ENCODE measurements at regions not wholly inside any gene's neighbourhood (a gene's known extent, or its start where the extent isn't known, plus 50 kb on each side); places are given as distances from the start of the nearest gene placed in this dataset.
A peak's percentile ranks its signal among the peaks of the same experiment; 100 is the strongest.
"Not testable (repeated sequence)": the region's sequence is repeated elsewhere in the genome, so short reads cannot be mapped to it uniquely, and the experiment has no call there.

DNA sequence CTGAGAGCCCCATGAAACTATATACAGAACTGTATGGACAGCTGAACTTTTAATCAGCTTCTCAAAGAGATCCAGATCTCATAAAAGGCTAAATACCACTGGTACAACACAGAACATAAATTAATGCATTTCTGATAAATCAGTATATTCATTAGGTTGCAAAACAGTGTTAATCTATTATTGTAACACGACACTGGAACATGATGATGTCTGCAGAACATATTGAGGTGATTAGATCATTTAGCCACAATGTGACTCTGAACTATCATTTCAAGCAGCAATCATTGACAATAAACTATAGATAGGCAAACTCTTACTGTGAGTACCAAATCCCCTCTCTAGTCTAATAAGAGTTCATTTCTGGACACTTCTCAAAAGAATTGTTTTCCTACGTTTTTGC, 50.3 kb downstream of the GASK1B start:
- no peak for DNase-seq

DNA sequence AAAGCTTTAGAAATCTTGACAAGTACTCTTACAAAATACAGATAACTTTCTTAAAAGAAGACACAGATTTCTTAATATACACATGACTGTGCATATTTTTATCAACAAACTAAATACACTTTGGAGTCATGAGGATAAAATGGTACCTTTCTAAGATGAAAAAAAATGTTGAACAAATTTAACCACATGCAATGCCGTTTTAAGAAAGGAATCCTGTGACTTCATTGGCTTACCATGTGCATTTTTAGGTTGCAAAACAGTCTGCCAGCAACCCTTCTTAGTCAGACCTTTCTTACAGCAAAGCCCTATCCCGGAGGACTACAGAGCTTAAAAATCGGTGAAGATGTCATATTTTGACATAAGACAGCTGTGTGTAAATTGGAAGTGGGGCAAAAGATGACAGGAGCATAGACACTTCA, 51.7 kb downstream of the GASK1B start:
- peak; percentile 5 for DNase-seq

DNA sequence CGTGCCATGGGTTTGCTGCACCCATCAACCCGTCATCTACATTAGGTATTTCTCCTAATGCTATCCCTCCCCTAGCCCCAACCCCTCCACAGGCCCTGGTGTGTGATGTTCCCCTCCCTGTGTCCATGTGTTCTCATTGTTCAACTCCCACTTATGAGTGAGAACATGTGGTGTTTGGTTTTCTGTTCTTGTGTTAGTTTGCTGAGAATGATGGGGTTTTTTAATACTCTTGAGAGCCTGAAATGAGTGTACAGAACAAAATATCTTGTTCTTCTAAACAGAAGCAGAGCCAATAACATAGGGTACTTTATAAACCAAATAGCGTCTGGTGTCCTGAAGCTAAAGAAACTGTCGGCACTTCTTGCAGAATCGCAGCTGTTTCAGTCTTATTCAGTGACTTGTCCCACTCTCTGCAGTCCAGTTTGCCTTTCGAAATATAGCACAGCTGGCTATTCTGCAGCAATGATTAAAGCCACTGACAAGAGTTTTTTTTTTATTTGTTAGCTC, 52.1 kb downstream of the GASK1B start:
- not testable (repeated sequence) for DNase-seq

DNA sequence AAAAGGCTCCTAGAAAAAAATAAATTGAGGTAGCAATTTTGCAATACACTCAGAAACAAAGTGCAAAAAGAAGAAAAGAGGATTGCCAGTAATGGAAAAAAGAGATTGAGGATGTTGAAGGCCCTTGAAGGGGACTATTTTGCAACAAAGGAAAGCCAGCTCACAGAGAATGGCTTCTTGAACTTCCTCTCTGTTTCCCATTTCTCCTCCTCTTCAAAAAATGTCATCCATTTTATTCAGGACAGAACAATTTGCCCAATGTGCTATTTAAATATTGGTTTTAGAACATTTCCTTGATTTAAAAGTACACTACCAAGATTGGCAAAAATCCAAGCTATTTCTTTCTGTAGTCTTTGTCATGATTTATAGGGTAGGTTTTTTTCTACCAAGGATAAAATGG, 60.2 kb downstream of the GASK1B start:
- DNase-seq = peak; percentile 3

DNA sequence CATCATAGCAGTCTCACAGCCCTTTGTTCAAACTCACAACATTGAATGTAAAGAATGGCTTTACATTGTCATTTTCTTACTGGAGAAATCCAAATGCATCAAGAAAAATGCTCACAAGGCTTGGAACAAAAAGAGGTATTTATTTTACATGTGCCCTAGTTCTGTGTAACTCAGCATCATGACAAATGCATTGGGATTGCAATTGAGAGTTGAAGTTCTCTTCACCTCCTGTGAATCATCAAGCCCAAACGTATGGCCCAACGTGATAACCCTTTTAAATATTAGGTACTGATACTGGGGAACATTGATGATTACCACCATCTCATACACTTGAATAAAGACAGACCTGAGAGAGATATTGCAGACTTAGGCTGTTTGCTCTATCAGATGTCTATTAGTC, 61.6 kb downstream of the GASK1B start:
- DNase-seq = no peak

DNA sequence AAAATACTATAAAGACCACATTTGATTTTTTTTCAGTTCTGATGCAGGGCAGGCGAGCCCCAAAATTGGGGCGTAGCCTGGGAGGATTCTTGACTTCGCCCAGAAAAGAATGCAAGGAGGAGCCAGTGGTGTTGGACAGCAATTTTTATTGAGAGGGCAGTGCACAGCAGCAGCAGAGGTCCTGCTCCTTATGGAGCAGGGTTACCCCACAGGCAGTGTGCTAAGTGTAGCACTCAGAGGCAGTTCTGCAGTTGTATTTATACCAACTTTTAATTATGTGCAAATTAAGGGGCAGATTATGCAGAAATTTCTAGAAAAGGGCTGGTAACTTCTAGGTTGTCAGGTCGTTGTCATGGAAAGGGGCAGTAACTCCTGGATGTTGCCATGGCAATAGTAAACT, 69.9 kb downstream of the GASK1B start:
- DNase-seq = no peak

DNA sequence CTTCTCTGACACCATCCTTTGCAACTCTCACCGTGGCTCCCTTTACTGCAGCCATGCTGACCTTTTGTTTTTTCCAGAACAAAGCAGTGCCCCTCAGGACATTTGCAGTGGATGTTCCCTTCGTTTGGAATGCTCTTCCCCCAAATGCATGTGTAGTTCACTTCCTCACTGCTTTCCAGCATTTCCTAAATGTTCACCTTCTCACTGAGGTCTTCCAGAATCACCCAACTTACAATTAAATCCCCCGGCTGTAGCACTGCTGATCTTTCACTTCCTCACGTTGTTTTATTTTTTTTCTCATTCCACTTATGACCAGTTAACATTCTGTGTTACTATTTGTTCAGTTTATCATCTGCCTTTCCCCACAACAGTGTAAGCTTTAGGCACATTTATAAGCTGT, 73.1 kb downstream of the GASK1B start:
- DNase-seq = no peak

- no peak for DNase-seq
Measured at GRCh38 chr4:158098802-158099201, 74.0 kb downstream of the GASK1B start.

DNA sequence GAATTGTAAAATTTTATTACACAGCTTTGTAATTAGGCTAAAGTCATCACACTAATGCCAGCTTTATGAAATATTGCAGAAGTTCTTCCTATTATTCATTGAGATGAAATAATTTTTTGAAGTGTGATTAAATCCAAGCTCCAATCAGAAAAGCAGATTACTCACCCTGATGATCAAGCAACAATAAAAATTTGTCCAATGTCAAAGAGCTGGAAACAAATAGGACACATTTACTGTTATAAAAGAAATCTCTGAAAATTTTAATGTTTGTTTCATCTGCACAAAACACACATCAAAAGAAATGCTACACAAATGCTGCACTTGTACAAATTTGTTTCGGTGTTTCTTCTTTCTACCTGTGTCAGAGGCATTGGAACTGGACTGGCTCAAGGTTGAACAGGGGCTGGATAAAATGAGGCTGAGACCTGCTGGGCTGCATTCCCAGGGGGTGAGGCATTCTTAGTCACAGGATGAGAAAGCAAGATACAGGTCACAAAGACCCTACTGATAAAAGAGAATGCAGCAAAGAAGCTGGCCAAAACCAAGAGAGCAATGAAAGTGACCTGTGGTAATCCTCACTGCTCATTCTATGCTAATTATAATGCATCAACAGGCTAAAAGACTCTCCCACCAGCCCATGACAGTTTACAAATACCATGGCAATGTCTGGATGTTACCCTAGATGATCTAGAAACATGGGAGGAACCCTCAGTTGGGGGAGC, 78.3 kb downstream of the GASK1B start:
- DNase-seq = no peak

DNA sequence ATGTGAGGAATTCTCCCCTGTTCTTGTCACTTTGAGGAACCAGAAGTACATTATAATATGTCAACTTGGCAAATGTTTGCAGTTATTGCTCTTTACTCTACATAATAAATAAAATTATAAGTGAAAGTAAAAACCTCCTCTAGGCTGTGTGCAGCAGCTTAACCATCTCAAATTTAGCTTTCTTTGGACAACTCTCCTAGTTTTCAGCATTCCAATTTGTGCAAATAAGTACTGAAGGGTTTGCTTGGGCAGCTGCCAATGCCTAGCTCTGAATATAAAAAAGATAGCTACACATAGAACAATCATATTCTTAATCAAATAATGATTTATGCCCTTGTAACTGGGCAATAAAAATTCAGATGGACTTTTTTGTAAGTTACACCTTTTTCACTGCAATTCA, 82.5 kb downstream of the GASK1B start:
- no peak for DNase-seq

GRCh38 chr4:158089897-158090296, 82.9 kb downstream of the GASK1B start:
- DNase-seq = not testable (repeated sequence)

- DNase-seq = no peak
Measured at GRCh38 chr4:158080354-158080753, 92.5 kb downstream of the GASK1B start.

DNA sequence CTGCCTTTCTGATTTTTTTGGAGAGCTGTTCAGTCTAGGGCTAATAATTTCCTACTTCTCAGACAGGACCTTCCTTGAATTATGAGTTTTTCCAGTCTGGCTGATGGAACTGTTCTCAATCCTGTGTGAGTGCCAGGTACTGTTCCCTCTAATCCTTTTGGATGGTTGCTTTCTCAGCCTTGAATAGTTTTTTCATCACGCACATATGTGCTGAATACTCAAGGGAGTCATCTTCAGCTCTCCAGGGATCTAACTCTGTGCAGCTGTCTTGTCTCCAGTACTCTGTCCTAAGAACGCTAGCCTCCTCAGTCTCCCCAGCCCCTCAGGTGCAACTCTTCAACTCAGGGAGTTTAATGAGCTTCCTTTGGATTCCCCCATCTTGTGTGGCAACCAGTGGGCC, 93.2 kb downstream of the GASK1B start:
- no peak for DNase-seq

GRCh38 chr4:158077835-158078234, 95.0 kb downstream of the GASK1B start:
- DNase-seq = no peak

DNA sequence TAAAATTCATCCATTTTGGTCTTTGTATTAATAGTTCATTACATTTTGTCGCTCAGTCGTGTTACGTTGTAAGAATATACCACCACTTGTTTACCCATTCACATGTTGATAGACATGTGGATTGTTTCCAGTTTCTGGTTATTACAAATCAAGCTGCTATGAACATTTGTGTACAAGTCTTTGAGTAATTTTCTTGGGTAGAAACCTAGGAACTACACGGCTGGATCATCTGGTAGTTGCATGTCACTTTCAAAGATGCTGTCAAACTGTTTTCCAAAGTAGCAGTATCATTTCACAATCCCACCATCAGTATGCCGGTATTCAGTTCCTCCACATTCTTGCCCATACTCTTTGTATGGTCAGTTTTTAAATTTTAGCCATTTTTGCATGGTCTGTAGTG, 98.0 kb downstream of the GASK1B start:
- no peak for DNase-seq

DNA sequence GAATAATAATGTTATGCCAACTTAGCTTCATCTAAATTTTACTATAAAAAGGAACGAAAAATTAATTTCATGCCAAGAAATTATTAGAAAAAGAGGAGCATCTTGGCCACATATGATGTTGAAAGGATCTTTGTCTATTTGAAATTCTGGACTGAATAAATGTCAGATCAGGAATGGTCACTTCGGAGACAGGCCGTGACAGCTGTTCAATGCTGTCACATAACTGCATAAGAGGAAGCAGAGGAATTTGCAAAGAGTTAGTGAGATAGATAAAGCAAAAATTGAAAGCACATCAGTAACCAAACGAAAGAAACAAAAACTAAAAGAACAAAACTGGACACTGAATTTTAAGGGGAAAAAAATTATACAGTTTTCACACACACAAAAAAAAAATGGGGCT, 100.9 kb downstream of the GASK1B start:
- no peak for DNase-seq

DNA sequence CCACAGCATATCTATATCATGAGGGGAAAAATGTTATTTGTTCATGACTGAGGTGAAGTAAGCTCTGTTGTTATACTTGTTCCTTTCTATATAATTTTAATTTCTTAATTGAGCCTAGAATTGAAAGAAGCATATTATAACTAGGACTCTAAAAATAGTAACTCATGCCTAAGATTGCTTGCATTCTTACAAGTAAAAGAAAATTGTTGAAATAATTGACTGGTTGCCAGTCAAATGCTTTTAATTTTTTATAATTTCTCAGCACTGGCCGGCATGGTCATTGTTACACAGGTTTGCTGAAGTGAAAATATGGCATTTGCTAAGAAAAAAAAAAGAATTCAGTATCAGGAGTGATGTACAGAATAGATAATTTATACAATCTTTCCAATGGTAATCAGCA, 104.8 kb downstream of the GASK1B start:
- no peak for DNase-seq

- no peak for DNase-seq
Measured at GRCh38 chr4:158067646-158068045, 105.2 kb downstream of the GASK1B start.

DNA sequence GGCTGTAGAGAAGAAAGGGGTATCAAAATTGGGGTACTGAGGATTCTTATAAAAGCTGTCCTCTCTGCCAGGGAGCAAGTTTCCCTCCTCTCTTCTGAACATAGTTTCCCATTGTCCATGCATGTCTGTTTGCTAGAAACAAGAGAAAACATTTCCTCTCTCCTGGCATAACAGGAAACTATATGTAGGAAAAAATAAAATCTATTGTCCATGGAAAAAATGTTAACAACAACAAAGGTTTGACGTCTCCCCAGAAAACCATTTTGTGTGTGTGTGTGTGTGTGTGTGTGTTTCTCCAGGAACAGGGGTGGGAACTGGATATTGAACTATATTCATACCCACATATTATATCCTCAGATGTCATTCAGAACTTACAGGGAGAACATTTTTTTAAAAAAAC, 107.2 kb downstream of the GASK1B start:
- no peak for DNase-seq

DNA sequence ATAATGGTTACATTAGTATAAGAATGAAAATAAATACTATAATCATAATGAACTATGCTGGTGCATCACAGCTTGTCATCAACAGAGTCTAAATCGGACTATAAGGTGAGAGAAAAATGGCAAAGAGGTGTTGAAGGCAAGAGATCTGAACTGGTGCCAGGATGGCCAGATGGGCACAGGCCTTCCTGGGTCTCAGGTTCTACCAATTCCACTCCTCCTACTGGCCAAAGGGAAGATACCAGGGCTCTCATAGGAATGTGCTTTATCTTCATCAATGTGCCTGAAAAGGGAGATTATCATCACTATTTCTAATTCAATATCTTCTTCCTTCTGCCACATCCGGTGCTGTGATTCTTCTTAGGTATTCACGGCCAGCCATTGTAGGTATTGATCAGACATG, 107.6 kb downstream of the GASK1B start:
- no peak for DNase-seq

DNA sequence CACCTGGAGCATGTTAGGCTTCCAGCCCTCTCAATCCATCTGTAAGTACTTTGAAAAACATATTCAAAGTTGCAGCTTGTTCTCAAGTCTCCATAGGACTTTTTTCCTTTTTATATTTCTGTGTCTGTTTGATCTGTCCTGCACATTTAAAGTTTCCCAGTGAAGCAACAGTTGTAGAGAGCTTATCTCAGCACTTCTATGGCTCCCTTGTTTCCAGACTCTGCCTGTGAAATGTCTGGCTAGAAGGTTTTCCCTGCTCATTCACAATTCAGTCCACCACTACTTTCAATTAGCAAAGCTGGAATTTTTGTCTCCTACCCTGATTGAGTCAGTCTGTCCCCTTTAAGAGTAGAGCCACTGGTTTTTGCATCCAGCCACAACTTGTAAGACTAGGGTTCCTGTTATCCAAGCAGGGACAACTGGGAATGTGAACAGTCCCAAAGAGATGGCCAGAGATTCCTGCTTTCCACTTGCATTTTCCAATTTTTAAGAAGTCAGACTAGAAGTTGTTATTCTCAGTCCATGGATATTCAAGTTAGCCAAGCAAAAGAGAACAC, 116.1 kb downstream of the GASK1B start:
- no peak for DNase-seq

GRCh38 chr4:158055668-158056067, 117.2 kb downstream of the GASK1B start:
- DNase-seq = no peak

DNA sequence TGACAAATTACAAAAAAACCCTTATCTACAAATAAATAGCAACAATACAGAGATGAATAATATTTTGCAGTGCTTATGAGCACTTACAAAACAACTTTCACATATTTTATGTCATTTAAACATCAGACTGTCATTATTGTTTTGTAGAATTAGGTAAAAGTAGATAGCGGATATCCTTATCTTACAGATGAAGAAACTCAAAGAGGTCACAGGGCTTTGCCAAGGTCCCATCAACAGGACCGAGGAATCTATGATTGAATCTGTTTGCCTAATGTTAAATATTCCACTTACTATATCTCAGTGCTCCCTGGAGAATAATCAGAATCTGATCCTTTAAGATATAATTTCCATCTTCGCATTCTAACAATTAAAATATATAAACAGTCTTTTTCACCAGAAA, 119.0 kb downstream of the GASK1B start:
- no peak for DNase-seq

DNA sequence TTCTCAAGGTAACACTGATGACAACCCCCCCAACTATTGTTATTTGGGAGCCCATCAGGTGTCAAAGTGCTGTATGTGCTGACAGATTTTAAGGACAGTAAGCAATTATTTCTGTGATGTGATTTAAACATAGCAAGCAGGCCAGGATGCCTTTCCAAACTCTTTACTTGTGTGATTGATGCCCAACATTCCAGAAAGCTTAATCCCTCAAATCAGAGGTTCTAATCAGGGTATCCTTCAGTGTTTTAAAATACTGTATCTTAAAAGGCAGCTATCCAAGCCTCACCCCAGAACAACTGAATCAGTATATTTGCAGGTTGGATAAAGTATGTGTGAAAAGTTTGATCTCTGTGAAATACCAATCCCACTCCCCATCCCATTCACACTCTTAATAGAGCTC, 119.7 kb downstream of the GASK1B start:
- no peak for DNase-seq

Measured in hematopoietic multipotent progenitor cell treated with erythropoietin and hydrocortisone succinate and interleukin-3 and kit ligand, for 6 days (in vitro differentiated cells).